HL-60/S4 treated with retinoic acid at 250 ng/mL for 4 days and 3 days (cell line): ENCODE measurements at regions not wholly inside any gene's neighbourhood (a gene's known extent, or its start where the extent isn't known, plus 50 kb on each side); places are given as distances from the start of the nearest gene placed in this dataset.
"Not testable (repeated sequence)": the region's sequence is repeated elsewhere in the genome, so short reads cannot be mapped to it uniquely, and the experiment has no call there.

Experiments
- in situ Hi-C: fragments of 300-500 bp; cut with MboI; formaldehyde crosslinking; loops from 2 replicates; pipeline ENCODE4 v1.7.0; 2022; ENCODE audit warnings: low sequenced_read_pairs

DNA sequence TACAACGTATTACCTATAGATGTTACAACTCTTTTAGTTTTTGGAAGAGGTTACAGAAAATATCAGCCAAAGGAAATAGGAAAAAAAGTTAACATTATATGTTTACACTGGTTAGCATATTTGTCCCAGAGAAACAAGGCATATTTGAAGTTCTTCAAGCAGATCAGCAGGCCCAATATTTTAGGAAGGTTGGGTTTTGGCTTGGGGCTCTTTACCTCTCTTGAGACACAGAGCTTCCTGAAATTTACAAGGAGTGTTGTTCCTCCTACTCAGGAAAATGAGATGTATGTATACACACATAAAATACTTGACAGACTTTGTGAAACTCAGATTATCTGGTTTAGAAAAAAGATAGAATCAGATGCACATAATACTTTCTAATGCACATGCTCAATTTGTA is 323.6 kb downstream of the HGF start:
- in situ Hi-C loops, result no loop called here

DNA sequence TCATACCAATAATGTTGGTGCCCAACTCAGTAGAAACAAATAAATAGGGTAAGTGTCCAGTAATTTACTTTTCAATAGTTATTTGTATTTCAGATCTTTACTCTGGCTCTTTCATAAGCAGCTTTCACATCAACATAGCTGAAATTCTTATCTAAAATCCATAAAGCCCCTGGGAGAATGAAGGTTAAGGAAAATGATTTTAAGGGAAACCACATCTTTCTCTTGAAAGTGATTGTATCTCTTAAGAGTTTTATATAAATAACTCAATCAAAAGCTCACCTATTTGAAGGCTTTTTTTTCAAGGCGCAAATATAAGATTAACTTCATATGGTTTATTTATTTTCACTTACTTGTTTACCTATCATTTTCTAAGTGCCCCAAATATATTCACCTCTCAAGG is 324.4 kb downstream of the HGF start:
- in situ Hi-C loops, result no loop called here

DNA sequence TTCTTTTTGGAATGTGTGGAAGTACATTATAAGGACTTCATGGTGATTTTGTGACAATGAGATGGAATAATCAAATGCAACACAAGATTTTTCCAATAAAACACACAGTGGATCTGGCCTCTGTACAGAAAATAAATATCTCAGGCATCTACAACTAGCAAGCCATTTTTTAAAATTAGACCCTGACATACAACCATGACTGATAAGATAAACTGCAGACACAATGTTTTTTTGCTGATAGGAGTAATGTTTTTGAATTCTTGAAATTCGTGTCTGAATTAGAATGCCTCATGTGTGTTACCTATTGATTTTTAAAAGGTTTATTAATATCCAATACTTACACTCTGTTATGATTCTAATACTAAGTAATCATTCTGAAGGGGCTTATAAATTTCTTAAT is 328.1 kb downstream of the HGF start:
- in situ Hi-C loops, result no loop called here

DNA sequence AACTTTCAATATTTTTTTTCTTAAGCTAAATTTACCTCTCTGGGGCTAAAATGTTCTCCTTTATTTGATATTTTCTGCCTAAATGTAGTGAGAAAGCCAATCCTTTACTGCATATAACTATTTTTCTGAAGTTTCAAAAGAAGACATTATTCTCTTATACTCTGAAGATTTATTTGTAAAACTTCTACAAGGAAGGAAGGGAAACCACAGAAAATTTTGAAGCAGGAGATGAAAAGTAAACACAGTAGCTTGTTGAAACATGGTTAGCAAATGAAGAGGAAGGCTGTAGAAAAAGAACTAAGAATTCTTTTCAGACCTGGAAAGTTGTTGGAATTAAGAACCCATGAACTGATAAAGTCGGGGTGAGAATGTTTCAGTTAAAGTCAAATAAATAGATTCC is 330.3 kb downstream of the HGF start:
- in situ Hi-C loops, result no loop called here

DNA sequence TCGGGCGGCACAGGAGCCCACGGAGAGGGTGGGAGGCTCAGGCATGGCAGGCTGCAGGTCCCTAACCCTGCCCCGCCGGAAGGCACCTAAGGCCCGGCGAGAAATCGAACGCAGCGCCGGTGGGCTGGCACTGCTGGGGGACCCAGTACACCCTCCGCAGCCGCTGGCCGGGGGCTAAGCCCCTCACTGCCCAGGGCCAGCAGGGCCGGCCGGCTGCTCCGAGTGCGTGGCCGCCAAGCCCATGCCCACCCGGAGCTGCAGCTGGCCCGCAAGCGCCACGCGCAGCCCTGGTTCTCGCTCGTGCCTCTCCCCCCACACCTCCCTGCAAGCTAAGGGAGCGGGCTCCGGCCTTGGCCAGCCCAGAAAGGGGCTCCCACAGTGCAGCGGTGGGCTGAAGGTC is 332.7 kb downstream of the HGF start:
- in situ Hi-C loops, result not testable (repeated sequence)

DNA sequence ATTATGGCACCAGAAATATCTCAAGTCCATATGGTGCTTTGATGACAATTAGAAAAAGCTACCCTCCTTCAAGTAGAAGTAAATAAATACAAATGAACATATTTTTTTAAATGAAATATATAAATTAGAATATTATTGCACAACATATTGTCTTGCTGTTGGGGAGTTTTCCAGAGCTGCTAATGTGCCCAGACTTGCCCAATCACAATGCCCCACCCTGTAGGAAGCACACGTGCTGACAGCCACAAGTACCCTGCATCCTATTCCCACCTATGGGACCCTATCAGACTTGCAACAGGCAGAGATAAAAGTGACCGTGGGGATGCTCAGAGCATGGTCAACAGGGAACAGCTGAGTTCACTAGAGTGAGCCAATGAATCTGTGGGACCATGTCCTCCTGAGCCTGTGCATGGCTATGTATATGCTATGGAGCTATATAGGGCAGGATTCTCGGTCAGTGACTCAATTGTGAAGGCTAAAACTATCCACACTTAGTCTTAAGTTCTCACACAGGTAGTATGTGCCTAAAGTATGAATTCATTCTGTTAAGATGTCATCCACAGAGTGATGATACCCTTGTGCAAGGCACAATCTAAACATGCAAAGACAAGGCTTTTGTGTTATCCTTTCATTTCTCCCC is 336.0 kb downstream of the HGF start:
- in situ Hi-C loops, result no loop called here

DNA sequence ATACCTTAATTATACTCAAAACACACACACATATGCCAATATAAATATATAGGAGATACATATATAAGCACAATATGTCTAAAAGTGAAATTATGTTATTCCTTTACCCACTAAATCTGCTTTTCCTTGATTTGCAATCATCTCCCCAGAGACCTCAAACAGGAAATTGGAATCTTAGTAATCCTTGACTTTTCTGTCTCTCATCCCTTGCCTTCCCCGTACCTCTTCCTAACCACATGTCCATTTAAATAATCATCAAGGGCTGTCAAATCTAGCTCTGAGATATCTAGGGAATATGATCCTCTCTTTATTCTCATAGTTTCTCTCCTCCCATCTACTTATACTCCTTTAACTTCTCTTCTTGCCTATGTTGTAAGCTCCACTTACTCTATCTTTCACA is 336.6 kb downstream of the HGF start:
- in situ Hi-C loops, result no loop called here

DNA sequence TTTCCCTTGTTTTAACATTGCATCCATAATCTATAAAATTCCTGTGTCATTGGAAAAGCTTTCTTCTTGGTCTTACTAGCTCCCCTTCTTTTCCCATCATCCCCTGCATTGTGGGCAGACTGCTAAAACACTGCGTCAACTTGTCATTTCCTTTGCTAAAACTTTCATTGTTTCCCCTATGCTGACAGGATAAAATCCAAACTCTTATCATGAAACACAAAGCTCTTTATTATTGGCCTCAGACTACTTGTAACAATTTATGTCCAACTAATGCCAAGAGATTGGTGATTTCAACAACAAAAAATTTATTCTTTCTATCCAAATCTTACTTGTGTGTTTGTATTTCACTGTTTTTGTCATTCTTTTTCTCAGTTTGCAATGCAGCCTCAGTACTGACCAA is 339.1 kb downstream of the HGF start:
- in situ Hi-C loops, result no loop called here

DNA sequence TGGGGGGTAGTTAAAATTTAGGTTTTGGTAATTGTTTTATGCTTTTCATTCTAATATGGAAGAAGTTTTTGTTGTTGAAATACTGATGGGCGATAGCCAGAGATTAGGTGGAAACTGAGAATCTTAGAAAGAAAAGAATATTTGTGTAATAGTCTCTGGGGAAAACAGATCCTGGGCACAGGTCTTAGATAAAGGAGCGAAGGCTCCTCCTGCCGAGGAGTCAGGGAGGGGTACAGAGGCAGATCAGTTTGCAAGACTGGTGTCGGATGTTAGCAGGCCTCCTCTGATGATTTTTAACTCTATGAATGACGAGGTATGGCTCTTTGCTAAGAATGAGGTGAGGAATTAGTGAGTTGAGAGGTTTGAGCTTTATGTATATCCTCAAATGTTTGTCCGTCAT is 339.7 kb downstream of the HGF start:
- in situ Hi-C loops, result no loop called here

DNA sequence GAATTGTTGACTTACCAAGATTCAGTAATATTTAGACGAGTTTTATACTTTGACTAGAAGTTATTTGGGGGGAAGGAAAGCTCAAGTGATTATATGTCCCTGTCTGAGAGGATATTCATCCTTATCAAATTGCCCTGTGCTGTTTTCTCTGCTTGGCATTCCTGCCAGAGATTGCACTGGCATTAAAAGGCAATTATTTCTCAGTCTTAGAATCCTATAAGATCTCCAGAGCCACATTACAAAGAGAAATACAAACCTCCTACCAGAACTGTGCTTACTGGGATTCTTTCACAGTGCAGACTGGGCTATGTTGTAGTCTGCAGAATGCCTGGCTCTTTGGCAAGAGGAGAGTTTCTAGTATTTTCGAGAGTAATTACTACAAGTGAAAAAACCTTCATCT is 342.4 kb downstream of the HGF start:
- in situ Hi-C loops, result no loop called here

DNA sequence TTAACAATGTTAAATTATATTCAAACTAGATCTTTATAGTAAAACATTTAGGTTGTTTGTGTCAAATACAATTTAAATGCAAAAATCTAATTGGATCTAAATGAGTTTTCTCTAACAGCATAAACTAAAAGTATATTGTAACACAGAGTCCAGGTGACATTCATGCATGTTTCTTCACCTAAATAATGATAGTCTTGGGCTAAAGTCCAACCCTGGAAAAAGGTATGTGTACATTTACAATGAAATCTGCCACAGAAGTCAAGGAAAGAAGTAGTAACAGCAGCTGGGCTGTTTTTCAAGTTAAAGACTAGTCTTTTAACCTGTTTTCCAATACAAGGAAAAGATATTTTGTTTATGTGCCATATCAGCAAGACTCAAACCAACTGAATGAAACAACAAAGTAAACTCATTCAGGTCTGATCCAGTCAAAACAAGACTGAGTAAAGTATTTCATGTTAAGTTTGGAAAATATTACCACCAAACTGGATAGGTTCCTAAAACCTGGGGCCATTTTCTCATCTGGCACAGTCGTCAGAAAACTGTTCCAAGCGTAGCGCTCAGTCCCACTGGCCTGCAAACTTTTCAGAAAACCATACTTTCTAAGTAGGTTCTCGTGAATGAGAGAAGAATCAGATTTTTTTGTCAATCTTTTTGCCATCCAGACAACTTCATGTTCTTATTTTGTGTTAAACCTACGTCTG is 349.2 kb downstream of the HGF start:
- in situ Hi-C loops, result no loop called here

DNA sequence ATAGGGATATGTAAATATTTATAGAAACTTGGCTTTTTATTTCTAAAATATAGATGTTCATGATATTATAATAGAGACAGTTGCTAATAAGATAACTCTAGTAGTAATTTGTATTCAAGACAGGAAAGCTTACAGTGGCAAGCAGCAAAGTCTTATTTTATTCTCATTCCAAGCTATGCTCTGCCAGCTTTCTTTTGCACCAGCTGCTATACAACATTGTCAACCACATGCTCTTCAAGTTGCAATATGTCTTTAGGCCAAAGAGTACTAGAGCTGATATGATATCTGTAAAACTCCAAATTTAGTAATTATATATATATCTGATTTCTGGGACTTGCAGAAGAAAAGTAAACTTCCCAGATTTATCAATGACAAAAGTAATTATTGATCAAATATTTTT is 350.1 kb downstream of the HGF start:
- in situ Hi-C loops, result no loop called here

DNA sequence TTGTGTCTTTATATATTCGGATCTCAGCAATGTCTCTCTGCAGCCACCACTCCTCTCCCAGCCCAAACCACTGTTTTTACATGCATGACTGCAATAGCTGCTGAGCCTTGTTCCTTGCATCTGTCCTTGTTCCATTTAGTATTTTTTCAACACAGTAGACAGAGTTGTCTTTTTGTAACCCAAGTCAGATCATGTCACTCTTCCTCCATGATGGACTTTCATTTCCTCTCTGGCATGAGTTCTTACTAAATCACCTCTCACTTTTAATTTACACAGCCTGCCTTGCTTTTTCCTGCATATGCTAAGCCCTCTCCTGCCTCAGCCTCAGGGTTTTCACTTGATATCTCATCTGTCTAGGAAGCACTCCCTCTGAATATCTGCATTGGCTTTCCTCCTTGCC is 353.2 kb downstream of the HGF start:
- in situ Hi-C loops, result no loop called here

DNA sequence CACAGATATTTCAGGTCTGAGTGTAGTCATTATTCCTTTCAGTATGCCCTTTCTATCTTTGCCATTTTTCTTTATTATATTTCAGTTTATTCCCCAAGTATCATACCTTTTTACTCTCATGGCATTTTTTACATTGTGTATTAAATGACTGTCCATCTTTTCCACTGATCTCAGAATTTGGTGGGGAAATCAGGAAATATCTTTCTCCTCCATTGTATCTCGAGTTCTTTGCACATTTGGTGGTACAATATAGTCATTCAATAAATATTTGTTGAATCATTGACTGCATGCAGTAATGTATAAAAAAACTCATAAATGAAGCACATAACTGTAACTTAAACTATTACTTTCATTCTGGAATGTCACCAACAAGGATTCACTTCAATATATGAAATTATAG is 354.7 kb downstream of the HGF start:
- in situ Hi-C loops, result no loop called here

DNA sequence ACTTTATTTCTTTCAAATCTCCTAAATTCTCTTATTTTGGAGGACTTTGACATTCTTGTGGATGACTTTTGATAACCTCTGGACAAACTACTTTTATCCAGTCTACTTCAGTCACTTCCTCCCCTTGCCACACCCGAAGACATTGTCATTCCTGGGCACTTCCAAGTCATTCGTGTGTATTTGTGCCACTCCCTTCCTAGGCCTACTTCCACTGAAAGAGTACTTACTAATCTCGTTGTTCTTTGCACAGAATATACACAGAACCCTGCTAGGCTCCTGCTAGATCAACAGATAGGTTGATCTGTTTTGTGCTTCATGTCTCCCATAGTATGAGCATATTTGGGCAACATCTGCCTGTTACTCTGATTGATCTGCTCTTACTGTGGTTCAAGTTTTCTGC is 355.4 kb downstream of the HGF start:
- in situ Hi-C loops, result no loop called here

DNA sequence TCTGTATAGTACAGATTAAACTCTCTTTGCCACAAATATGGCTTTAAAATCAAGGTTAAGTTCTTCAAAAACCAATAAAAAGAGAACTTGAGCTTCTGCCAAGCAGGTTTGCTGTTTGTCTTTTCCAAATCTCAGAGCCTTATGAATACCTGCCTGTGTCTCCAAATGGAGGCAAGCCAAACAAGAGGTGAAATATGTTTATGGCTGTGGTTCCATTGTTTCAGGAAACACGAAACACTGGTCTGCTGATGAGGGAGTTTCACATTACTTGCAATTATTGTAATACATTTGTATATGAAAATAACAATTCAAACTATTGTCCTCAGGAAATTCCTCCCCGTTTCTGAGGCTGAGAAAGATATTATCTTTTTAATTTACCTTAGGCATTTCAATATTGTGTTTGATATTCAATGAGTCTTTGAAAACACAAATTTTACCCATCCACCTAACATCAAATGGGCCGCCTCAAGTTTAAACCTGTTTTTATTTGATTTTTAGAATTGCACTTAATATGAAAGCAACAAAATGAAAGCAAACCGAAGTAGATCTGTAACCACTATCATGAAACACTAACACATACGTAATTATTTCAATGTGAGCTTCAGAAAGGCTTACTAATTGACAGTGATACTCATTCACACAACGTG is 359.3 kb downstream of the HGF start:
- in situ Hi-C loops, result no loop called here

DNA sequence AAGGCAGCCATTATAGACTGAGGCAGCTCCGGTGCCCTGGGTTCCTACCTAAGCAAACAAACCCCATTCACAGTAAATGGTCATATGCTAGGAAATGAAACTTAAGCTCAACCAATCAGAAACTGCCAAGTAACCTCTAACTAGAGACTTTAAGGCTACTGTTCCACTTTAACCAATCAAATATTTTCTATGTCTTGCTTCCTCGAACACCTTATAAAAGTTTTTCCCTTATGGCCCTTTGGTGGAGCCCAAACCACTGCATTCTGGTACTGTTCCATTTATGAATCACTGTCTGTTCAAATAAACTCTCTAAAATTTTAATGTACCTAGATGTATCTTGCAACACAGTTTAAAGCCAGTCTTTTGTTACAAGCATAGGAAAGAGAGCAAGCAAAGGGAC is 361.1 kb downstream of the HGF start:
- in situ Hi-C loops, result no loop called here

DNA sequence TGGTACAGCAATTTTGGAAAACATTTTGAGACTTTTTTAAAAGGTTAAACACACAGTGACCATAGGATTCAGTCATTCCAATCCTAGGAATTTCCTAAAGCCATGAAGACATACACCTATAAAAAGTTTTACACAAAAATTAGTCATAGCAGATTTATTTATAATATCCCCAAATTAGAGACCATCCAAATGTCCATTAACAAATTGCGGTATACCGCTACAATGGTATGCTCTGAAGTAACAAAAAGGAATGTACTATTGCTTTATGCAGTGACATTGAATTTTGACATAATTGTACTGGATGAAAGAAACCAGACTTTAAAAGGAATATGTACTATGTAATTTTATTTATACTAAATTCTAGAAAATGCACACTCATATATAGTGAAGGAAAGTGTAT is 362.8 kb downstream of the HGF start:
- in situ Hi-C loops, result no loop called here

DNA sequence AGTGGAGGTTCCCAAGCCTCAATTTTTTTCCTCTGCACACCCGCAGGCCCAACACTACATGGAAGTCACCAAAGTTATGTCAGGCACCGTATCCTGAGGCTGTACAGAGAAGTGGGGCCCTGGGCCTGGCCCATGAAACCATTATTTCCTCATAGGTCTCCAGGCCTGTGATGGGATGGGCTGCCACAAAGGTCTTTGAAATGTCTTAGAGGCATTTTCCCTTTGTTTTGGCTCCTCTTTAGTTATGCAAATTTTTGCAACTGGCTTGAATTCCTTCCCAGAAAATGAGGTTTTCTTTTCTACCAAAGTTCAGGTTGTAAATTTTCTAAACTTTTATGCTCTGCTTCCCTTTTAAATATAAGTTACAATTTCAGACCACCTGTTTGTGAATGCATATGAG is 365.2 kb downstream of the HGF start:
- in situ Hi-C loops, result no loop called here

DNA sequence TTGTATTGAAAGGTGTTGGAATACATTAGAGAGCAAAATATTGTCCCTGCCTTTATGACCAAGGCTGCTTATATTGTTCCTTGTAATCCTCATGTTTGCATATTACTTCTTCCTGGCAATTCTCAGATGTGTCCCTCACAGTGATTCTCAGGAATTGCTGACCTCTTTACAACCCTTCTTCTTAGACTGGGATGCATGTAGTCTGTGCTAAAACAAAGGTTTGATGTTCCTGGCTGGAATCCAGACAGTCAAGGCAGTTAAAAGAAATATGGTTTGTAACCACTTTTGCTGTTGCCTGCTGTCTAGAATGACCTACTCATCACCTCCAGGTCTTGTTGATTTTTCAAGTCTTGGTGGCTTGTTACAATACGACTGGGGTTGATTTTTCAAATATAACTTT is 367.6 kb downstream of the HGF start:
- in situ Hi-C loops, result no loop called here

DNA sequence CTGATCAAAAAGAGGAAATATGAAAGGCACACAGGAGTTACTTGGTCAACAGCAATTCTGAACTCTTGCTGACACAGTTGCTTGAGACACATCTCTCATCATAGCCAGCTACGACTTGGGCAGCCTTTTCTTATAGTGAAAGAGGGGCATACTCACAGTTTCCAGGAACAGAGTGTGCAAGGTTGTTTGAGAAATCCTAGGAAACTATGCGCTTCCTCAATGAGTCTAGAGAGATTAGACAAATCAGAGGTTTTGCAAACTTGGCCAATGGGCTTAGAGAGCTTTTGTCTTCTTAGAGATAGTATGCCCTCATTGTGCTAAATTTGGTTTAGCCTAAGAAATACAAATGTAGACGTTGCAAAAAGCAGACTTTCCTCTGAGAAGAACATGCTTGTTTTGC is 370.4 kb downstream of the HGF start:
- in situ Hi-C loops, result no loop called here

DNA sequence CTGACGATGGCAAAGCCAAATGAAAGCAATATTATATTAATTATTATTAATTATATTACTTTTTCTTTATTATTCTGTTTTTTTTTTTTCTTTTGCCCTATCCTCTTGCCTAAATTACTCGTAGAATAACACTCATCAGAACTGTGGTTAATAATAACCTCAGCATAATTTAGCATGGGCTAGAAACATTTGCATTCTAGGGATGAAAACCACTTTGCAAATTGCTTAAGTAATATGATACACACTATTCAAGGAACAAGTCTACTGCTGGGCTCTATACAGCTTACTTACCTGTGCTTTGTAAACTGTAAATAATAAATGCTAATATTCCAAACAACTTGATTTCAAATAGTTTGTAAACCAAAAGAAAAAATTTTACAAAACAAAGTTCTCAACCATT is 375.8 kb downstream of the HGF start:
- in situ Hi-C loops, result no loop called here

DNA sequence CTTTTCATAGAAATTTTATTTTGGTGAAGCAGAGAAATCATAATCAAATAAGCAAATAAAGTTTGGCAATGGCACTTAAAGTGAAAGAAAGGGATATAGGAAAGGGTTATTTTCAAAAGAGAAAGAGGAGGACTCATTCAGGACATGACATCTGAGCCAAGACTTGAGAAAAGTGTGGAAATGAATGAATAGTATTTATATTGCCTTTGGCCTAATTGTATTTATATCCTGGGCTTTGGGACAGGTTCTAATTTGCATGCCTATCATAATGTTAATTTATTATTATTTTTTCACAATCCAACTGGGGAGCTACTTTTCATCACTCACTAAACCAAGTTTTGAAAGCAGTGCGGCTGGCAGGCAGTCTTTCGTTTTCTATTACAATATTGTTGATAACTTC is 376.8 kb downstream of the HGF start:
- in situ Hi-C loops, result no loop called here
